Glutamatergic neuron (in vitro differentiated cells): ENCODE measurements at regions not wholly inside any gene's neighbourhood (a gene's known extent, or its start where the extent isn't known, plus 50 kb on each side); places are given as distances from the start of the nearest gene placed in this dataset.

Experiments used
- DNase-seq: peaks from one replicate; pipeline ENCODE4 v3.0.0; 2022
- H3K27ac Mint-ChIP-seq: one replicate; pipeline ENCODE4 v1.8.0; 2020; ENCODE audit warnings: mild to moderate bottlenecking, mixed read lengths, inconsistent platforms; ENCODE audit not compliant: unreplicated experiment
- H3K27me3 Mint-ChIP-seq: one replicate; pipeline ENCODE4 v1.8.0; 2020; ENCODE audit warnings: mild to moderate bottlenecking, moderate library complexity, mixed read lengths, inconsistent platforms; ENCODE audit not compliant: unreplicated experiment
- H3K36me3 Mint-ChIP-seq: one replicate; pipeline ENCODE4 v1.8.0; 2020; ENCODE audit warnings: mild to moderate bottlenecking, mixed read lengths, inconsistent platforms; ENCODE audit not compliant: unreplicated experiment
- H3K4me1 Mint-ChIP-seq: one replicate; pipeline ENCODE4 v1.8.0; 2020; ENCODE audit warnings: mild to moderate bottlenecking, low read depth, mixed read lengths, inconsistent platforms; ENCODE audit not compliant: unreplicated experiment
- H3K4me3 Mint-ChIP-seq: one replicate; pipeline ENCODE4 v1.8.0; 2020; ENCODE audit warnings: mild to moderate bottlenecking, mixed read lengths, inconsistent platforms; ENCODE audit not compliant: unreplicated experiment
- H3K9me3 Mint-ChIP-seq: one replicate; pipeline ENCODE4 v1.8.0; 2020; ENCODE audit warnings: mild to moderate bottlenecking, moderate library complexity, mixed read lengths, inconsistent platforms; ENCODE audit not compliant: unreplicated experiment
- TF ChIP-seq, protein P1 (sequence below): fragments of 200-600 bp; sonication (generic); IDR thresholded peaks from one replicate; pipeline ENCODE4 v1.5.0; 2021; ENCODE audit not compliant: partially characterized antibody, unreplicated experiment

DNA sequence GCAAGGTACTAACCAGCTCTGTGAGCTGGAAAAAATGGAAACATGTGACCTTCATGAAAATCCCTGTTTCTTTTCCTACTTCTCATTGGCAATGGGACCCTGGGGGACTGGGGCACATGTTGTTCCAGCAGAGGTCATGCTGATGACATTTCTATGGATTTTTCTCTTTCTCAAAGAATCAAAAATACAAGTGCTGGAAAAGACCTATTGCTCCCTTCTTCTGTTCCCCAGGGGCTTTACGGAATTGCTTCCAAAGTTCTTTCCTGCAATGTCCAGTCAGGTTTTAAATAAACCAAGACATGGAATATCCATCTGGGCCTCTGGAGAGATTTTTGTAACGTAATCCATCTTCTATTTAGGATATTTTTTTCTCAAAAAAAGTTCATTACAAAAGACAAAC lies 1006.1 kb upstream of the CELF4 start:
- TF ChIP-seq, protein P1, sequence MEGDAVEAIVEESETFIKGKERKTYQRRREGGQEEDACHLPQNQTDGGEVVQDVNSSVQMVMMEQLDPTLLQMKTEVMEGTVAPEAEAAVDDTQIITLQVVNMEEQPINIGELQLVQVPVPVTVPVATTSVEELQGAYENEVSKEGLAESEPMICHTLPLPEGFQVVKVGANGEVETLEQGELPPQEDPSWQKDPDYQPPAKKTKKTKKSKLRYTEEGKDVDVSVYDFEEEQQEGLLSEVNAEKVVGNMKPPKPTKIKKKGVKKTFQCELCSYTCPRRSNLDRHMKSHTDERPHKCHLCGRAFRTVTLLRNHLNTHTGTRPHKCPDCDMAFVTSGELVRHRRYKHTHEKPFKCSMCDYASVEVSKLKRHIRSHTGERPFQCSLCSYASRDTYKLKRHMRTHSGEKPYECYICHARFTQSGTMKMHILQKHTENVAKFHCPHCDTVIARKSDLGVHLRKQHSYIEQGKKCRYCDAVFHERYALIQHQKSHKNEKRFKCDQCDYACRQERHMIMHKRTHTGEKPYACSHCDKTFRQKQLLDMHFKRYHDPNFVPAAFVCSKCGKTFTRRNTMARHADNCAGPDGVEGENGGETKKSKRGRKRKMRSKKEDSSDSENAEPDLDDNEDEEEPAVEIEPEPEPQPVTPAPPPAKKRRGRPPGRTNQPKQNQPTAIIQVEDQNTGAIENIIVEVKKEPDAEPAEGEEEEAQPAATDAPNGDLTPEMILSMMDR, result no peak
- H3K27me3 Mint-ChIP-seq, result no peaks in the 10 kb centered on the region
- H3K4me3 Mint-ChIP-seq, result no peak overlapping the region
- no peaks in the 10 kb centered on the region for H3K9me3 Mint-ChIP-seq
- peaks cover 4% of the 10 kb centered on the region for H3K36me3 Mint-ChIP-seq
- no peak for DNase-seq
- no peak overlapping the region for H3K27ac Mint-ChIP-seq
- peaks cover 3% of the 10 kb centered on the region for H3K4me1 Mint-ChIP-seq

- Mint-ChIP-seq H3K27ac (no peak overlapping the region), H3K27me3 (no peaks in the 10 kb centered on the region), H3K4me3 (no peak overlapping the region), H3K9me3 (peaks cover 3% of the 10 kb centered on the region), H3K36me3 (no peaks in the 10 kb centered on the region), H3K4me1 (no peaks in the 10 kb centered on the region)
- DNase-seq, result no peak
- TF ChIP-seq, protein P1, result no peak
Measured at GRCh38 chr18:38565513-38565912, 999.9 kb upstream of the CELF4 start.

GRCh38 chr18:38563396-38563980 lies 997.9 kb upstream of the CELF4 start:
- no peak overlapping the region for H3K27ac Mint-ChIP-seq
- H3K36me3 Mint-ChIP-seq, result no peaks in the 10 kb centered on the region
- no peaks in the 10 kb centered on the region for H3K4me1 Mint-ChIP-seq
- peaks cover 3% of the 10 kb centered on the region for H3K9me3 Mint-ChIP-seq
- no peak overlapping the region for H3K4me3 Mint-ChIP-seq
- DNase-seq, result no peak
- no peaks in the 10 kb centered on the region for H3K27me3 Mint-ChIP-seq
- TF ChIP-seq, protein P1, result no peak

DNA sequence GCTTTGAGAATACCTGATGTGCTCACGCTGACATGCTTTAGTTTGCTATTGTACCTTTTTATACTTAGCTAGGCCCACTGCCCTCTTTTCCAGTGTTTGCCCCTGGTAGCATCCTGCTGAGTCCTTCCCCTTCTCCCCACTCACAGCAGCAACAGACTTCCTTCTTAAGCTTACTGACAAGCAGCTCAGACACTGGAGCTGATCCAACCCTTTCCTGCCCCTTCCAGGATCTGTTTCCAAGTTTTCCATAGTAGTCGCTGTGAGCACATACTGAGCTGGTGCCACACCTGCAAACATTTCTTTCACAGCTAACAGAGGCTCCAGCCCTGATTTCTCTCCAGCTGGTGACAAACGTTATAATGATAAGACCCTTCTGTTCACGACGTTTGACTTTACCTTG lies 991.4 kb upstream of the CELF4 start:
- no peaks in the 10 kb centered on the region for H3K27me3 Mint-ChIP-seq
- no peak overlapping the region for H3K27ac Mint-ChIP-seq
- H3K9me3 Mint-ChIP-seq, result no peaks in the 10 kb centered on the region
- no peaks in the 10 kb centered on the region for H3K36me3 Mint-ChIP-seq
- no peaks in the 10 kb centered on the region for H3K4me1 Mint-ChIP-seq
- no peak overlapping the region for H3K4me3 Mint-ChIP-seq
- no peak for DNase-seq
- TF ChIP-seq, protein P1, result no peak

- H3K27ac Mint-ChIP-seq, result no peak overlapping the region
- no peak overlapping the region for H3K4me3 Mint-ChIP-seq
- no peaks in the 10 kb centered on the region for H3K9me3 Mint-ChIP-seq
- H3K4me1 Mint-ChIP-seq, result peaks cover 4% of the 10 kb centered on the region
- no peaks in the 10 kb centered on the region for H3K27me3 Mint-ChIP-seq
- TF ChIP-seq, protein P1, result no peak
- no peak for DNase-seq
- H3K36me3 Mint-ChIP-seq, result no peaks in the 10 kb centered on the region
Measured at GRCh38 chr18:38552732-38553321, 987.2 kb upstream of the CELF4 start.
